Subcutaneous abdominal adipose tissue (tissue), 5 donors: ENCODE measurements at regions not wholly inside any gene's neighbourhood (a gene's known extent, or its start where the extent isn't known, plus 50 kb on each side); places are given as distances from the start of the nearest gene placed in this dataset.
"Not testable (repeated sequence)": the region's sequence is repeated elsewhere in the genome, so short reads cannot be mapped to it uniquely, and the experiment has no call there.

Experiments
- H3K27ac ChIP-seq: one replicate; pipeline ENCODE4 v1.7.0; 2013; ENCODE audit warnings: low read depth, mild to moderate bottlenecking, inconsistent platforms, low read length, moderate library complexity
- H3K27me3 ChIP-seq, 5 donors: one replicate each; pipeline ENCODE4 v1.7.0; 2013; ENCODE audit warnings: low read length in 5 of 5, inconsistent platforms in 1 of 5; ENCODE audit not compliant: control insufficient read depth in 5 of 5, insufficient read depth in 4 of 5
- H3K36me3 ChIP-seq, 5 donors: one replicate each; pipeline ENCODE4 v1.7.0; 2013; ENCODE audit warnings: low read length in 5 of 5; ENCODE audit not compliant: control insufficient read depth in 5 of 5, insufficient read depth in 5 of 5
- H3K4me1 ChIP-seq, 5 donors: one replicate each; pipeline ENCODE4 v1.7.0; 2013; ENCODE audit warnings: low read length in 5 of 5, mild to moderate bottlenecking in 3 of 5, moderate library complexity in 1 of 5; ENCODE audit not compliant: control insufficient read depth in 5 of 5, insufficient read depth in 5 of 5
- H3K4me3 ChIP-seq, 5 donors: one replicate each; pipeline ENCODE4 v1.7.0; 2013; ENCODE audit warnings: low read length in 5 of 5, low read depth in 1 of 5
- H3K9ac ChIP-seq, 5 donors: one replicate each; pipeline ENCODE4 v1.7.0; 2013; ENCODE audit warnings: low read length in 5 of 5, mild to moderate bottlenecking in 4 of 5, moderate library complexity in 3 of 5
- H3K9me3 ChIP-seq, 5 donors: one replicate each; pipeline ENCODE4 v1.7.0; 2013; ENCODE audit warnings: low read length in 5 of 5; ENCODE audit not compliant: control insufficient read depth in 5 of 5
- donor health status: healthy.
- donor health status: healthy.
- donor health status: healthy.
- donor health status: healthy.
- donor health status: healthy.

DNA sequence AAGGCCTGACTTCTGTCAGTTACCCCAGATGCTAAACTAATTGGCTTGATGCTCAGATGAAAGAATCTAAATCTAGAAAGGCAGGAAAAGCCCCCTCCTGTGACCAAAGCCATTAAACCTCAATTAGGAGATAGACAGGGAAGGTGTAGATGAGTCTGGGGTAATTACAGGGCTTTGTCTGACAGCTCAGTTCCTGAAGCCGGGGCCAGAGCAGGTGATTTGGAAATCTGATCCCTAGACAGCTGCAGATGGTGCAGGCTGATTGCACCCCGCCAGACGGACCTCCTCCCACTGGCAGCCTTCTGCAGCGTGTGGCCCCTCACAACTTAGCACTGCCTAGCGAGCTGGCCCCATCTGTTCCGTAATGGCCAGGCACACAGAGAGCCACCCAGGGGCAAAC, 395.1 kb downstream of the HLX start:
- H3K27me3 ChIP-seq, result no peaks in the 10 kb centered on the region
- no peak overlapping the region for H3K27ac ChIP-seq
- no peak overlapping the region for H3K4me3 ChIP-seq
- H3K36me3 ChIP-seq, result no peaks in the 10 kb centered on the region
- H3K9me3 ChIP-seq, result no peaks in the 10 kb centered on the region
- no peak overlapping the region for H3K9ac ChIP-seq
- no peaks in the 10 kb centered on the region for H3K4me1 ChIP-seq

DNA sequence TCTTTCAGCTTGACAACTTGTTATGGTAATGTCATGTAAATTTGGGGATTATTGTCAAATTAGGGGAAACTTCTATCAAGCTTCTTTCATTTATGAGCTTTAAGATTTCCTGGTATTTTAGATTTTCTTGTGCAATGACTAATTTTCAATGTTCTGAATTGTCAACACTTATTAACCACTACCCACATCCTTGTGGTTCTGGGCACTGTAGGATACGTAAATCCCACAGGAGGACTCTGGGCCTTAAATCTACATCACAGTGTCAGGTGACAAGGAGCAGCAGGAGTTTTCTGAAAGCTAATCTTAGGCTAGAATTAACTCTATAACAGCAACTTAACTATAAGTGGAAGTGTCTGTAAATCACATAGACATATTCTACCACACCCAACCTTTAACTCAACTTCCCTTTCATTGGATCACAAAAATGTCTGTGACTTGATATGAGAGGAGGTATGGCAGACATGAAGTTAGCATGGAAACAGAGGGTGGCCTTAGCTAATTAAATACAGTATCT, 397.7 kb downstream of the HLX start:
- Histone ChIP-seq H3K9ac (no peak overlapping the region), H3K36me3 (no peaks in the 10 kb centered on the region), H3K4me1 (no peaks in the 10 kb centered on the region), H3K27ac (no peak overlapping the region), H3K27me3 (no peaks in the 10 kb centered on the region), H3K9me3 (no peaks in the 10 kb centered on the region), H3K4me3 (no peak overlapping the region)

DNA sequence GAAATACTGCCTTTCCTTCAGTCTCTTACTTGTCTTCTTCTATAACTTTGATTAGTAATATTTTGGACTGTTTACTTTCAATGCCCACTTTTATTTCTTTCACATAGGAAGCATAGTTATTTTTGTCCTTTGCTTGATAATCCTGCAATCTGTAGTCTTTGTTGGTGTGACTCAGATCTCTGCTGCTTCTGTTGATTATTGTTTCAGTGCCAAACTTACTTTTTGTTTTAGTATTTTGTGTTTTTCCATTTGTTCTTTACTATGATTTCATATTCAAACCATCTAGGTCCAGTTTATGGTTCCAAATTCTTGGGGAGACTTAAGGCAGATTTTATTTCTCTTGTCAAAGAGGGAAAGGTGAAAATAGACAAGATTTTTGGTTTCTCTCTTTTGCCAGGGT, 399.9 kb downstream of the HLX start:
- Histone ChIP-seq H3K27ac (no peak overlapping the region), H3K4me1 (peaks cover 0 to 9% (median 0%) of the 10 kb centered on the region in 5 donors), H3K27me3 (no peaks in the 10 kb centered on the region)

DNA sequence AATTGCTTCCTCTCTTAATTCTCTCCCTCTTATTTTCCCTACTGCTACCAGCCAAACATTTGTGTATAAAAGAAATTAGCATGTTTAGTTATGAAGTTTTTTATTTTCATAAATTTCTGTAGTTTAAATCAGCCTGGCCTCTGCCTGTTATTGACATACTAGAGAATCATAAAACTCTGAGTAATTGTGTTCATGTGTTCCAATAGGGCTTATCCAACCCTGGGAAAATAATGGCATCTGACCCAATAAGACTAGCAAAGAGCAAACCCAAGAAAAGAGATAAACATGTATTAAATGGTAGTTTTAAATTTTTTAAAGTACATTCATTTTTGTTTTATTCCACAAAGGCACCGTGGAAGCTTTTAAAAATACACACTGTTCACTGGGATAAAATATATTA, 404.3 kb downstream of the HLX start:
- Histone ChIP-seq H3K4me3 (no peak overlapping the region), H3K27me3 (no peaks in the 10 kb centered on the region), H3K27ac (no peak overlapping the region)

More for the DNA sequence above, 399.9 kb downstream of the HLX start:
- no peak overlapping the region for H3K4me3 ChIP-seq
- no peaks in the 10 kb centered on the region for H3K36me3 ChIP-seq
- H3K9me3 ChIP-seq, result no peaks in the 10 kb centered on the region
- H3K9ac ChIP-seq, result no peak overlapping the region

DNA sequence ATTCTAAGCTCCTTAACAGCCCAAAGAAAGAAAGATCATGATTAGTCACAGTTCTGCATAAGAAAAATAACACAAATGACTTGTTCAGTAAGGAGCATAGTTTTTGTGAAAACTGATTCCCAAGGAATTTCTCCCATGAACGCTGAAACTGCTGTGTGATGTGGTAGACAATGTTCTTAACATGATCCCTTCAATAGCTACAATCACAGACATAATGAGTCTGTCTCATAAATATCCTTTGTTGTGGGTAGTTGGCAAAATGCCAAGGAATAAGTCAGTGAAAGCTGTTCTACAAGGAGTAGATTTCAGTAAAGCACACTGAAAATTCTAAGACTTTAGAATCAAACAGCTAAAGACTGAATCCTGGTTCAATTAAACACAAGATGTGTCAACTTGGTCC, 404.8 kb downstream of the HLX start:
- H3K4me1 ChIP-seq, result peaks cover 0 to 9% (median 0%) of the 10 kb centered on the region in 5 donors
- no peaks in the 10 kb centered on the region for H3K9me3 ChIP-seq

More for the DNA sequence above, 404.3 kb downstream of the HLX start:
- Histone ChIP-seq H3K36me3 (no peaks in the 10 kb centered on the region), H3K9me3 (no peaks in the 10 kb centered on the region), H3K4me1 (peaks cover 0 to 9% (median 0%) of the 10 kb centered on the region in 5 donors), H3K9ac (no peak overlapping the region)

DNA sequence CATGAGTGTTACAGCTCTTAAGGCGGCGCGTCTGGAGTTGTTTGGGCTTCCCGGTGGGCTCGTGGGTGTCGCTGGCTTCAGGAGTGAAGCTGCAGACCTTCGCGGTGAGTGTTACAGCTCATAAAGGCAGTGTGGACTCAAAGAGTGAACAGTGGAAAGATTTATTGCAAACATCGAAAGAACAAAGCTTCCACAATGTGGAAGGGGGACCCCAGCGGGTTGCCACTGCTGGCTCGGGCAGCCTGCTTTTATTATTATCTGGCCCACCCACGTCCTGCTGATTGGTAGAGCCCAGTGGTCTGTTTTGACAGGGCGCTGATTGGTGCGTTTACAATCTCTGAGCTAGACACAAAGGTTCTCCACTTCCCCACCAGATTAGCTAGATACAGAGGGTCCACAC, 405.7 kb downstream of the HLX start:
- H3K36me3 ChIP-seq, H3K9ac ChIP-seq, H3K9me3 ChIP-seq, H3K4me1 ChIP-seq, H3K27me3 ChIP-seq, H3K27ac ChIP-seq, H3K4me3 ChIP-seq: not testable (repeated sequence)

More for the DNA sequence above, 404.8 kb downstream of the HLX start:
- H3K4me3 ChIP-seq, result no peak overlapping the region
- H3K36me3 ChIP-seq, result no peaks in the 10 kb centered on the region
- H3K27me3 ChIP-seq, result no peaks in the 10 kb centered on the region
- H3K9ac ChIP-seq, result no peak overlapping the region
- H3K27ac ChIP-seq, result no peak overlapping the region

DNA sequence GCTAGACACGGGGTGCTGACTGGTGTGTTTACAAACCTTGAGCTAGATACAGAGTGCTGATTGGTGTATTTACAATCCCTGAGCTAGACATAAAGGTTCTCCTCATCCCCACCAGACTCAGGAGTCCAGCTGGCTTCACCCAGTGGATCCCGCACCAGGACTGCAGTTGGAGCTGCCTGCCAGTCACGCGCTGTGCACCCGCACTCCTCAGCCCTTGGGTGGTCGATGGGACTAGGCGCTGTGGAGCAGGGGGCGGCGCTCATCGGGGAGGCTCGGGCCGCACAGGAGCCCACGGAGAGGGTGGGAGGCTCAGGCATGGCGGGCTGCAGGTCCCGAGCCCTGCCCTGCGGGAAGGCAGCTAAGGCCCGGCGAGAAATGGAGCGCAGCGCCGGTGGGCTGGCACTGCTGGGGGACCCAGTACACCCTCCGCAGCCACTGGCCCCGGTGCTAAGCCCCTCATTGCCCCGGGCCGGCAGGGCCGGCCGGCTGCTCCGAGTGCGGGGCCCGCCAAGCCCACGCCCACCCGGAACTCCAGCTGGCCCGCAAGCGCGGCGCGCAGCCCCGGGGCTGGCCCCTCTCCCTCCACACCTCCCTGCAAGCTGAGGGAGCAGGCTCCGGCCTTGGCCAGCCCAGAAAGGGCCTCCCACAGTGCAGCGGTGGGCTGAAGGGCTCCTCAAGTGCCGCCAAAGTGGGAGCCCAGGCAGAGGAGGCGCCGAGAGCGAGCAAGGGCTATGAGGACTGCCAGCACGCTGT, 406.4 kb downstream of the HLX start:
- not testable (repeated sequence) for H3K27me3 ChIP-seq, H3K4me1 ChIP-seq, H3K9me3 ChIP-seq, H3K9ac ChIP-seq, H3K4me3 ChIP-seq, H3K27ac ChIP-seq, H3K36me3 ChIP-seq

DNA sequence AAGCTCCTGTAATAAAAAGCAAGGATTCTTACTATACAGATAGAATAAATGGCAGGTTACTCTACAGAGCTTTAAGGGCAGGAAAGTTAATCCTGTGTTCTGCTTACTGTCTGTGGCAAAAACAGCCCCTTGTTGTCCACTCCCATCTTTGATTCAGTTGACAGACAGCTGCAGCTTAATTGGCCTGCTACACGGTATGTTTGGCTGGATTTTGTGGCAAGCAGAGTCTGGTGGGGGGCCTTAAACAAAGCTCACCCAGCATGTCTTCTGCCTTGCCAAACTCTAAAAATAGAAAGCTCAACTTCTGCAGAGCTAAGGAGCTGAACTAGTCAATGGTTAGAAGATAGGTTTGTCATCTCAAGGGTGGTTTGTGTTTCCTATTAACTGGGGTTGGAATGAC, 407.2 kb downstream of the HLX start:
- no peak overlapping the region for H3K4me3 ChIP-seq
- no peak overlapping the region for H3K27ac ChIP-seq
- no peak overlapping the region for H3K9ac ChIP-seq
- no peaks in the 10 kb centered on the region for H3K36me3 ChIP-seq
- peaks cover 0 to 9% (median 0%) of the 10 kb centered on the region in 5 donors for H3K4me1 ChIP-seq
- H3K9me3 ChIP-seq, result no peaks in the 10 kb centered on the region
- no peaks in the 10 kb centered on the region for H3K27me3 ChIP-seq

DNA sequence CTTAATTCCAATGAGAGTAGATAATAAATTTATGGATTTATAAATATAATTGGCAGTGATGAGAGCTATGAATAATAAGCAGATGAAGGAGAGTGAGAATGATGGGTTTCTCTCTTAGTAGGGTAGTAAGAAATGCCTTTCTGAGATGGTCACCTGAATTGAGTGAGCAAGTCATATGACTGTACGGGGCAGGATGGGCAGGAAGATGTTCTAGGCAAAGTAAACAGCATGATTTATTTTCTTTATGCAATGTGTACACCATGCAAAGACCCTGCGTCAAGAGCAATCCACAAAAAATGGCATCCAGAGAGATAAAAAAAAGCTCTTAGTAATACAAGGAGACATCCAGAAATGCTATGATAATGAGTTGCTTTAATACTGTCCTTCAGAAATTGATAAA, 409.9 kb downstream of the HLX start:
- Histone ChIP-seq H3K36me3 (no peaks in the 10 kb centered on the region), H3K9ac (no peak overlapping the region), H3K27me3 (no peaks in the 10 kb centered on the region), H3K27ac (no peak overlapping the region), H3K4me1 (peaks cover 0 to under 1% (median 0%) of the 10 kb centered on the region in 5 donors), H3K9me3 (no peaks in the 10 kb centered on the region), H3K4me3 (no peak overlapping the region)

DNA sequence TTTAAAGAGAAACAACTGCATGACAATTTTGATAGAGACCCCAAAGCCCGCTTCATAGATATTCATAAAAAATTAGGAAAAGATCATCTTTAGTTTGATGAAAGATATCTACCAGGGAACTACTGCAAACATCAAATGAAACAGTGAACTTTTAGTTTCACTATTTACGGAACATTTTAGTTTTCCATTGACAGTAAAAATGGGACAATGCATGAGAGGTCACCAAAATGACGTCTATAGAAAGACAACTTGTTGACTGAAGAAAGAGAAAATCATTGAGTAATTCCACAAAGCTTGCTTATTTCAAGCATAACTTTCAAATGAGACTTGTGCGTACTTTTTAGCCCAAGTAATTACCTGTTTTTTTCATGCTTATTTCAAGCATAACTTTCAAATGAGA, 411.4 kb downstream of the HLX start:
- Histone ChIP-seq H3K4me1 (no peaks in the 10 kb centered on the region), H3K9ac (no peak overlapping the region), H3K27me3 (no peaks in the 10 kb centered on the region), H3K4me3 (no peak overlapping the region), H3K27ac (no peak overlapping the region), H3K9me3 (no peaks in the 10 kb centered on the region), H3K36me3 (no peaks in the 10 kb centered on the region)
